ENCODE measurements at regions not wholly inside any gene's neighbourhood (a gene's known extent, or its start where the extent isn't known, plus 50 kb on each side); places are given as distances from the start of the nearest gene placed in this dataset.

- TF ChIP-seq BACH2 (CRISPR knock-in tag; IDR thresholded peaks at IDR 0.05; ENCODE audit: borderline replicate concordance) (no peak), ZFP30 (CRISPR knock-in tag; IDR thresholded peaks at IDR 0.05) (no peak), ISL1 (CRISPR knock-in tag; IDR thresholded peaks at IDR 0.05) (no peak), POU6F1 (CRISPR knock-in tag; IDR thresholded peaks at IDR 0.05; ENCODE audit: borderline replicate concordance, low read depth) (no peak), RARB (CRISPR knock-in tag; IDR thresholded peaks at IDR 0.05) (no peak), ZNF70 (CRISPR knock-in tag; IDR thresholded peaks at IDR 0.05) (no peak), GLIS3 (CRISPR knock-in tag; IDR thresholded peaks at IDR 0.05) (no peak), CREB5 (CRISPR knock-in tag; IDR thresholded peaks at IDR 0.05; ENCODE audit: low read depth) (no peak)
These were observed 536.9 kb downstream of the TBC1D22A start for GRCh38 chr22:47299211-47299862.

All from SK-N-SH treated with all-trans-retinoic acid at 6 μM for 48 hours (cell line).